ENCODE measurements at regions not wholly inside any gene's neighbourhood (a gene's known extent, or its start where the extent isn't known, plus 50 kb on each side); places are given as distances from the start of the nearest gene placed in this dataset.

- H2BK20ac ChIP-seq (ENCODE audit: low read depth, low read length, poor library complexity, severe bottlenecking) = no peak overlapping the region
- Mint-ChIP-seq H3K36me3 (ENCODE audit: insufficient read depth in 1 of 3, low read depth in 3 of 3) (no peaks in the 10 kb centered on the region), H3K27ac (no peak overlapping the region), H3K9me3 (0 out of 5 replicates have a peak, but pooled peaks cover 0 to 5% of the 10 kb centered on the region in 2 experiments), H3K4me1 (peaks cover 8% of the 10 kb centered on the region in 2 experiments), H3K4me3 (no peak overlapping the region), H3K27me3 (ENCODE audit: low read depth) (no peaks in the 10 kb centered on the region)
- H3K18ac ChIP-seq (ENCODE audit: insufficient read length, low read depth, low read length) = no peak overlapping the region
- H2BK15ac ChIP-seq (ENCODE audit: low read depth, low read length) = no peak overlapping the region
- no peak overlapping the region for H4K5ac ChIP-seq (ENCODE audit: insufficient read length, low read depth, low read length)
- no peak overlapping the region for H3K27ac ChIP-seq (ENCODE audit: insufficient read length, low read depth, low read length)
- no peaks in the 10 kb centered on the region for H3K23me2 ChIP-seq (ENCODE audit: insufficient read length, low read depth, low read length, poor library complexity, severe bottlenecking)
- TF ChIP-seq, protein P1, sequence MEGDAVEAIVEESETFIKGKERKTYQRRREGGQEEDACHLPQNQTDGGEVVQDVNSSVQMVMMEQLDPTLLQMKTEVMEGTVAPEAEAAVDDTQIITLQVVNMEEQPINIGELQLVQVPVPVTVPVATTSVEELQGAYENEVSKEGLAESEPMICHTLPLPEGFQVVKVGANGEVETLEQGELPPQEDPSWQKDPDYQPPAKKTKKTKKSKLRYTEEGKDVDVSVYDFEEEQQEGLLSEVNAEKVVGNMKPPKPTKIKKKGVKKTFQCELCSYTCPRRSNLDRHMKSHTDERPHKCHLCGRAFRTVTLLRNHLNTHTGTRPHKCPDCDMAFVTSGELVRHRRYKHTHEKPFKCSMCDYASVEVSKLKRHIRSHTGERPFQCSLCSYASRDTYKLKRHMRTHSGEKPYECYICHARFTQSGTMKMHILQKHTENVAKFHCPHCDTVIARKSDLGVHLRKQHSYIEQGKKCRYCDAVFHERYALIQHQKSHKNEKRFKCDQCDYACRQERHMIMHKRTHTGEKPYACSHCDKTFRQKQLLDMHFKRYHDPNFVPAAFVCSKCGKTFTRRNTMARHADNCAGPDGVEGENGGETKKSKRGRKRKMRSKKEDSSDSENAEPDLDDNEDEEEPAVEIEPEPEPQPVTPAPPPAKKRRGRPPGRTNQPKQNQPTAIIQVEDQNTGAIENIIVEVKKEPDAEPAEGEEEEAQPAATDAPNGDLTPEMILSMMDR (conservative IDR thresholded peaks at IDR 0.05) = no peak
- H2AK5ac ChIP-seq (ENCODE audit: insufficient read length, low read length) = no peak overlapping the region
- H3T11ph ChIP-seq (ENCODE audit: low read length) = no peak overlapping the region
- no peaks in the 10 kb centered on the region for H3K79me1 ChIP-seq (ENCODE audit: insufficient read depth, low read depth, low read length, poor library complexity, severe bottlenecking)
- no peak overlapping the region for H2BK120ac ChIP-seq (ENCODE audit: low read depth, low read length, poor library complexity, severe bottlenecking)
- H3K23ac ChIP-seq (ENCODE audit: insufficient read length, low read depth, low read length) = no peak overlapping the region
- no peaks in the 10 kb centered on the region for H3K79me2 ChIP-seq (ENCODE audit: insufficient read depth, low read length)
- H2AFZ ChIP-seq (ENCODE audit: low read length) = no peak overlapping the region
- no peak overlapping the region for H4K91ac ChIP-seq (ENCODE audit: insufficient read length, low read depth, low read length)
- no peak overlapping the region for H4K8ac ChIP-seq (replicated peaks; ENCODE audit: insufficient read length, low read depth, low read length)
- no peak for DNase-seq
- no CpG with 5 or more reads among the region's 10 CpGs for WGBS (ENCODE audit: extremely low coverage, insufficient read length, low lambda C conversion rate)
- H3K56ac ChIP-seq (ENCODE audit: insufficient read length, low read depth, low read length) = no peak overlapping the region
- H3K27me3 ChIP-seq (ENCODE audit: insufficient read depth, low read length) = no peaks in the 10 kb centered on the region
- peaks cover 2% of the 10 kb centered on the region; the same call in 1 of the 2 replicates for H3K4me1 ChIP-seq (ENCODE audit: insufficient read depth, low read length)
- peaks cover 2% of the 10 kb centered on the region for H4K20me1 ChIP-seq (ENCODE audit: control insufficient read depth, insufficient read depth, insufficient read length)
- H3K4me2 ChIP-seq (ENCODE audit: insufficient read depth, insufficient read length, low read length) = no peak overlapping the region
- H3K9ac ChIP-seq (ENCODE audit: extremely low read depth, insufficient read length, low read length) = no peak overlapping the region
- H3K14ac ChIP-seq (ENCODE audit: insufficient read depth, low read length) = no peak overlapping the region
- no peak overlapping the region for H2BK5ac ChIP-seq (ENCODE audit: insufficient read length, low read length)
- no peak overlapping the region for H2BK12ac ChIP-seq (ENCODE audit: insufficient read length, low read depth, low read length)
- no peak overlapping the region for H3K4ac ChIP-seq (ENCODE audit: low read depth, low read length)
- no peaks in the 10 kb centered on the region for H3K9me3 ChIP-seq (ENCODE audit: control insufficient read depth, low read depth, low read length)
Measured at GRCh38 chr6:6869094-6869493, 238.7 kb upstream of the RREB1 start.
